Keratinocyte (primary cell): ENCODE measurements at regions not wholly inside any gene's neighbourhood (a gene's known extent, or its start where the extent isn't known, plus 50 kb on each side); places are given as distances from the start of the nearest gene placed in this dataset.

ENCODE experiments used
- DNase-seq: peaks from one replicate; pipeline ENCODE4 v3.0.0-alpha.2; 2011; ENCODE audit warnings: low read depth, missing footprints, low spot score
- FAIRE-seq: peaks from 2 replicates; lab custom pipeline; 2011; peaks lifted over from hg19 to GRCh38; lab: Jason Lieb, UNC
- H2AFZ ChIP-seq: 2 replicates; pipeline ENCODE4 v1.6.0; 2012; ENCODE audit warnings: low read length, control low read depth, inconsistent platforms; ENCODE audit not compliant: control insufficient read depth
- H3K27ac ChIP-seq: 2 replicates; pipeline ENCODE4 v1.5.1; 2011; ENCODE audit warnings: low read length; ENCODE audit not compliant: control insufficient read depth, insufficient read depth
- H3K27me3 ChIP-seq: 3 replicates; pipeline ENCODE4 v1.6.0; 2011; ENCODE audit warnings: low read length; ENCODE audit not compliant: control insufficient read depth, insufficient read depth; ENCODE audit errors: extremely low read depth
- H3K36me3 ChIP-seq, 2 experiments: 2 replicates in 1 of 2; 3 replicates in 1 of 2; pipeline ENCODE4 v1.5.1; 2011; ENCODE audit warnings: low read length in 2 of 2, mild to moderate bottlenecking in 1 of 2; ENCODE audit not compliant: control insufficient read depth in 2 of 2, insufficient read depth in 2 of 2; ENCODE audit errors: extremely low read depth in 1 of 2
- H3K4me1 ChIP-seq: 3 replicates; pipeline ENCODE4 v1.5.1; 2011; ENCODE audit warnings: low read length; ENCODE audit not compliant: control insufficient read depth, insufficient read depth; ENCODE audit errors: extremely low read depth
- H3K4me2 ChIP-seq: 3 replicates; pipeline ENCODE4 v1.6.0; 2011; ENCODE audit warnings: low read depth, low read length; ENCODE audit not compliant: control insufficient read depth, insufficient read depth; ENCODE audit errors: extremely low read depth
- H3K4me3 ChIP-seq, 3 experiments: fragments of 200-600 bp in 1 of 3; sonication (generic) in 1 of 3; 2 replicates in 2 of 3; 3 replicates in 1 of 3; pipeline ENCODE4 v1.5.1; 2011 to 2016; ENCODE audit warnings: low read length in 3 of 3, mild to moderate bottlenecking in 3 of 3, control low read depth in 2 of 3, inconsistent platforms in 1 of 3, low read depth in 1 of 3, mixed read lengths in 1 of 3, mixed run types in 1 of 3, moderate library complexity in 1 of 3; ENCODE audit not compliant: control insufficient read depth in 2 of 3, insufficient read depth in 2 of 3; ENCODE audit errors: extremely low read depth in 1 of 3
- H3K79me2 ChIP-seq: 2 replicates; pipeline ENCODE4 v1.6.0; 2012; ENCODE audit warnings: low read length; ENCODE audit not compliant: control insufficient read depth, insufficient read depth
- H3K9ac ChIP-seq: 3 replicates; pipeline ENCODE4 v1.6.0; 2011; ENCODE audit warnings: low read length; ENCODE audit not compliant: control insufficient read depth, insufficient read depth; ENCODE audit errors: extremely low read depth
- H3K9me1 ChIP-seq: 3 replicates; pipeline ENCODE4 v1.6.0; 2011; ENCODE audit warnings: low read length; ENCODE audit not compliant: control insufficient read depth, insufficient read depth; ENCODE audit errors: extremely low read depth
- H3K9me3 ChIP-seq: 2 replicates; pipeline ENCODE4 v1.5.1; 2012; ENCODE audit warnings: low read depth, low read length; ENCODE audit not compliant: control insufficient read depth
- H4K20me1 ChIP-seq: 3 replicates; pipeline ENCODE4 v1.6.0; 2011; ENCODE audit warnings: low read length; ENCODE audit not compliant: control insufficient read depth, insufficient read depth; ENCODE audit errors: extremely low read depth
- EZH2 ChIP-seq: IDR thresholded peaks from one replicate; pipeline ENCODE4 v1.6.1; 2012; ENCODE audit warnings: inconsistent platforms, mild to moderate bottlenecking, low read length, moderate library complexity
- dilution Hi-C: fragments of 300-500 bp; cut with MboI; formaldehyde crosslinking; loops from one replicate; pipeline ENCODE4 v1.7.0; 2020; ENCODE audit warnings: low sequenced_read_pairs; ENCODE audit not compliant: extremely low pct_ligation_motif_present
- TF ChIP-seq, protein P1 (sequence below), 3 experiments: IDR thresholded peaks in 1 of 3; conservative IDR thresholded peaks in 1 of 3; optimal IDR thresholded peaks in 1 of 3; 2 replicates in 2 of 3; 3 replicates in 1 of 3; pipeline versions ENCODE3 to v1.5.1; 2011; ENCODE audit warnings: low read length in 3 of 3, mild to moderate bottlenecking in 3 of 3, moderate library complexity in 2 of 3, control low read depth in 1 of 3, inconsistent platforms in 1 of 3; ENCODE audit not compliant: insufficient read depth in 2 of 3; ENCODE audit errors: extremely low read depth in 1 of 3

DNA sequence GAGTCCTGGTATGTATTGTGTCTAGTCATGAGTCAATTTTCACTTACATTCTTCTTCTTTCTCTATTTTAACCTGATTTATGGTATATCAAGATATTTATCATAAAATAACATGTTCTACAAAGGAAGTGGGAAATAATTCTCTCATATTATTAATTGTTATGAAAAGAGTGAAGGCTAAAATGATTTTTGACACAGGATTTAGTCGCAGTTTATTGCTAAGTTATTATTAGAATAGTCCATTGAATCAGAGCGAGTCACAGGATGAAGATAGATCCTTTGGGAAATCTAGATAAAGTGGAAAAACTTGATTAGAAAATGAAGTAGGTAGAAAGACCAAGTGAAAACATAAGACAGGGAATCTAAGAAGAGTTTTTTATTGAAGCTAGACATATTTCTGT lies 184.3 kb upstream of the DGKB start:
- H3K27ac ChIP-seq: no peak overlapping the region
- H3K9ac ChIP-seq: no peak overlapping the region
- no peaks in the 10 kb centered on the region for H3K9me3 ChIP-seq
- H3K27me3 ChIP-seq: no peaks in the 10 kb centered on the region
- no peak for FAIRE-seq
- no peak overlapping the region for H3K4me2 ChIP-seq
- no peaks in the 10 kb centered on the region for H3K4me1 ChIP-seq
- H3K79me2 ChIP-seq: no peaks in the 10 kb centered on the region
- H3K9me1 ChIP-seq: no peaks in the 10 kb centered on the region
- no peaks in the 10 kb centered on the region for H3K36me3 ChIP-seq
- H3K4me3 ChIP-seq: no peak overlapping the region
- no peaks in the 10 kb centered on the region for H4K20me1 ChIP-seq
- dilution Hi-C loops: no loop called here
- no peak overlapping the region for H2AFZ ChIP-seq
- TF ChIP-seq, protein P1, sequence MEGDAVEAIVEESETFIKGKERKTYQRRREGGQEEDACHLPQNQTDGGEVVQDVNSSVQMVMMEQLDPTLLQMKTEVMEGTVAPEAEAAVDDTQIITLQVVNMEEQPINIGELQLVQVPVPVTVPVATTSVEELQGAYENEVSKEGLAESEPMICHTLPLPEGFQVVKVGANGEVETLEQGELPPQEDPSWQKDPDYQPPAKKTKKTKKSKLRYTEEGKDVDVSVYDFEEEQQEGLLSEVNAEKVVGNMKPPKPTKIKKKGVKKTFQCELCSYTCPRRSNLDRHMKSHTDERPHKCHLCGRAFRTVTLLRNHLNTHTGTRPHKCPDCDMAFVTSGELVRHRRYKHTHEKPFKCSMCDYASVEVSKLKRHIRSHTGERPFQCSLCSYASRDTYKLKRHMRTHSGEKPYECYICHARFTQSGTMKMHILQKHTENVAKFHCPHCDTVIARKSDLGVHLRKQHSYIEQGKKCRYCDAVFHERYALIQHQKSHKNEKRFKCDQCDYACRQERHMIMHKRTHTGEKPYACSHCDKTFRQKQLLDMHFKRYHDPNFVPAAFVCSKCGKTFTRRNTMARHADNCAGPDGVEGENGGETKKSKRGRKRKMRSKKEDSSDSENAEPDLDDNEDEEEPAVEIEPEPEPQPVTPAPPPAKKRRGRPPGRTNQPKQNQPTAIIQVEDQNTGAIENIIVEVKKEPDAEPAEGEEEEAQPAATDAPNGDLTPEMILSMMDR (optimal IDR thresholded peaks at IDR 0.05 in 1 of 3, IDR thresholded peaks at IDR 0.05 in 1 of 3, conservative IDR thresholded peaks at IDR 0.05 in 1 of 3; ENCODE audit: extremely low read depth in 1 of 3, insufficient read depth in 2 of 3, low read length in 3 of 3): no peak
- no peak for DNase-seq

DNA sequence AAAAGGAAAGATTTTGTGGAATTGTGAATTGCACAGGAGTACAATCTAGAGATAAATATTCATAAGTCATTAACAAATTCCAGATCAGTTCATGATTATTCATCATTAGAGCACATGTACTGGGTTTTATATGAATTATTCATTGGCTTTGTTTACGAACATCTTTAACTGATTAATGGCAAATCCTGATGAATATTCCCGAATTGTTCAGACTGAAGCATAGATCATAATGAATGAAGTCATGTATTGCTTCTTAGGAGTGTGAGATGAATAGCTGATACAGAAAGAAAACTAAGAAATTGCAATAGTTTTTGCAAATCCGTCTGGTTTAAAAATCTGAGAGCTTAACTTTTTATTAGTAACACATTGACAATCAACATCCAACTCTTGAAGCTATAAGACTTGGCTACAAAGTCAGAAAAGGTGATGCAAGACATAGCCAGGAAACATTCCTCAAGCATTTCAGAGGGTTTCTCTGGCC lies 183.6 kb upstream of the DGKB start:
- Histone ChIP-seq H3K9ac (no peak overlapping the region), H3K27me3 (no peaks in the 10 kb centered on the region), H3K4me3 (no peak overlapping the region), H3K9me1 (no peaks in the 10 kb centered on the region), H2AFZ (no peak overlapping the region), H3K79me2 (no peaks in the 10 kb centered on the region), H3K27ac (no peak overlapping the region), H3K4me2 (no peak overlapping the region), H3K4me1 (no peaks in the 10 kb centered on the region), H4K20me1 (no peaks in the 10 kb centered on the region), H3K36me3 (no peaks in the 10 kb centered on the region), H3K9me3 (no peaks in the 10 kb centered on the region)
- dilution Hi-C loops: no loop called here
- DNase-seq (no peak), FAIRE-seq (no peak)
- no peak for TF ChIP-seq EZH2
- TF ChIP-seq, protein P1 (optimal IDR thresholded peaks at IDR 0.05 in 1 of 3, IDR thresholded peaks at IDR 0.05 in 1 of 3, conservative IDR thresholded peaks at IDR 0.05 in 1 of 3; ENCODE audit: extremely low read depth in 1 of 3, insufficient read depth in 2 of 3, low read length in 3 of 3): no peak
